ENCODE measurements at regions not wholly inside any gene's neighbourhood (a gene's known extent, or its start where the extent isn't known, plus 50 kb on each side); places are given as distances from the start of the nearest gene placed in this dataset.

GRCh38 chr16:17590711-17591654, 120.2 kb upstream of the XYLT1 start:
- DNase-seq (ENCODE audit: low read depth): peak; percentile 25

- no peak for DNase-seq (ENCODE audit: low read depth)
These were observed 119.1 kb upstream of the XYLT1 start for GRCh38 chr16:17589898-17590297.

DNA sequence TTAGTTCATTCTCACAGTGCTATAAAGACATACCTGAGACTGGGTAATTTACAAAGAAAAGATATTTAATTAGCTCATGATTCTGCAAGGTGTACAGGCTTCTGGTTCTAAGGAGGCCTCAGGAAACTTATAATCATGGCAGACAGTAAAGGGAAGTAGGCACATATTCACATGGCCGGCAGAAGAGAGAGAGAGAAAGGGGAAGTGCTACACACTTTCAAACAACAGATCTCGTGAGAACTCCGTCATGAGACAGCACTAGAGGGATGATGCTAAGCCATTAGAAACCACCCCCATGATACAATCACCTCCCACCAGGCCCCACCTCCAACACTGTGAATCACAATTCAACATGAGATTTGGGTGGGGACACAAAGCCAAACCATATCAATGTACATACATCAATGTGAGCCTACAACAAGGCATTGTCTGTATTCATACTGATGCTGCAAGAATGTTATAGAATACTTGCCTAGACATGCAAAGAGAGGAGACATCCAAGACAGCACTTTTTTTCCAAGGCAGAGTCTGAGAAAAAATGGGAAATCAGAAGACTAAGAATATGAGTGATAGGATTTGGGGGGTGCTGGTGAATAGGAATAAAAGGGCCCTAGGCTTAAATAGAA, 114.8 kb upstream of the XYLT1 start:
- no peak for DNase-seq (ENCODE audit: low read depth)

- peak; percentile 6 for DNase-seq (ENCODE audit: low read depth)
These were observed 108.5 kb upstream of the XYLT1 start for GRCh38 chr16:17578981-17579874.

GRCh38 chr16:17574256-17574655, 103.5 kb upstream of the XYLT1 start:
- no peak for DNase-seq (ENCODE audit: low read depth)

- no peak for DNase-seq (ENCODE audit: low read depth)
These were observed 101.4 kb upstream of the XYLT1 start for GRCh38 chr16:17572145-17572544.

GRCh38 chr16:17571499-17572093, 100.8 kb upstream of the XYLT1 start:
- DNase-seq (ENCODE audit: low read depth): no peak

DNA sequence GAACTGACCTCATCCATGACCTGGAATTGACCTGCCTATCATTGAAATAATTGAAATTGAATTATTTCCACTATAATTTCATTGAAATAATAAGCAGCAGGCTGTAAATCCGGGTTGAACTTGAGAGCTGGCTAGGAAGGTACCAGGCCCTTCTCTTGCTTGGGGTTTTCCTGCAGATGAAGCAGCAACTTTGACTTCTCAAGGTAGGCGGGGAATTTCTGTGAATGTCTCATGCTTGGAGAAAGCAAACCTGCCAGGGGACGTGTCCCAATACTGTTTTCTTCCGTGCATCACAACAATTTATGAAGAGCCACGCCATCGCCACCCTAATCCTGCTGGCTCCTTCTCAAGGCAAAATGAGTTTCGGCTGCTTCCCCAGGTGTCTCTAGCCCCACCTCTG, 97.5 kb upstream of the XYLT1 start:
- no peak for DNase-seq (ENCODE audit: low read depth)

DNA sequence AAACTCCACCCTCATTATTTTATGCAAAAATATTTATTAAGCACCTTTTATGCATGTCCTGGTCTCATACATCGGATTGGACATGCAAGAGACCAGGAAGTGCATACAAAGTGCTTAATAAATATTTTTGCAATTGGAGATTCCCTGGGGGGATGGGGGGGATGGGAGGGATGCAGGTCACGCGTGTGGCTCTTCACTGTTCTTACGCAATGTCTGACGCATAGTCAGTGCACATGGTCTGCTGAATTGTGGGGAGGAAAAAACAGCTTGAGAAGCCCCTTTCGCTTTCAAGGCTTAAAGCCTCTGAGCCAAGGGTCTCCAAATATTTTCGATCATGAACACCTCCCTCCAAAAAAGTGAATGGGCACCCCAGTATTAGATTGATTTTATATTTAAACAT, 96.7 kb upstream of the XYLT1 start:
- DNase-seq (ENCODE audit: low read depth): no peak

- DNase-seq (ENCODE audit: low read depth): no peak
These were observed 96.1 kb upstream of the XYLT1 start for GRCh38 chr16:17566656-17567450.

GRCh38 chr16:17566075-17566474, 95.3 kb upstream of the XYLT1 start:
- no peak for DNase-seq (ENCODE audit: low read depth)

DNA sequence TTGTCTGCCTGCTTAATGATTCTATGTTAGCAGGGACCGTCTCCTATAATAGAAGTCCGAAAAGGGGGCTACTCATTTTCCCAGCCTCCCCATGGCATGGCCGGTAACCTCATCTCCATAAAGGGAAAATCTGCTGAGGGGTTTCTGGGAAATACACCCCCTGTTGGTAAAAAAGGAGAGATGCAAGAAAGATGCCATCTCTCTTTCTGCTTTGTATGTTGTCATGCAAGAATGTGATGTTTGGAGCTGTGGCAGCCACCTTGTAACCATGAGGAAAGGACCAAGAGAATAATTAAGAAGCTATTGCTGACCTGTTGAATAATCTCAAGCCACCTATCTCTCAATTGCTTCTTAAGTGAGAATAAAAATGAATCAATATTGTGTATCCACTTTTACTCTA, 94.8 kb upstream of the XYLT1 start:
- no peak for DNase-seq (ENCODE audit: low read depth)

DNA sequence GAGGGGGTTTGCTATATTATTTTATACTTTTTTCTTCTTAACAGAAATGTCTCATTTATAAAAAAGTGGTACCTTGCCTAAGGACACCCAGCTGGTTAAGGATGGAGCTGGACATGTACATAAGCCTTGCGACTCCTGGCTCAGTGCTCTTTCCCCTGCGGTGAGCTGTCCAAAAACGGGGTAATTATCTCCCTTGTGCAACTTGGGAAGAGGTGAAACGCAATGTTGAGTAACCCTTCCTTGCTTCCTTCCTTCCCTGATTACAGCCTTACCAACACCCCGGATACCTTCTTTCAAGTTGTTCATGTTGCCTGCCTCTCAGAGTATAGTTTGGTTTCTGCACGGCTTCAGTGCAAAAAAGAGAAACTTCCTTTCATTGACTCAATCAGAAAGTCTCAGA, 94.1 kb upstream of the XYLT1 start:
- DNase-seq (ENCODE audit: low read depth): no peak

DNA sequence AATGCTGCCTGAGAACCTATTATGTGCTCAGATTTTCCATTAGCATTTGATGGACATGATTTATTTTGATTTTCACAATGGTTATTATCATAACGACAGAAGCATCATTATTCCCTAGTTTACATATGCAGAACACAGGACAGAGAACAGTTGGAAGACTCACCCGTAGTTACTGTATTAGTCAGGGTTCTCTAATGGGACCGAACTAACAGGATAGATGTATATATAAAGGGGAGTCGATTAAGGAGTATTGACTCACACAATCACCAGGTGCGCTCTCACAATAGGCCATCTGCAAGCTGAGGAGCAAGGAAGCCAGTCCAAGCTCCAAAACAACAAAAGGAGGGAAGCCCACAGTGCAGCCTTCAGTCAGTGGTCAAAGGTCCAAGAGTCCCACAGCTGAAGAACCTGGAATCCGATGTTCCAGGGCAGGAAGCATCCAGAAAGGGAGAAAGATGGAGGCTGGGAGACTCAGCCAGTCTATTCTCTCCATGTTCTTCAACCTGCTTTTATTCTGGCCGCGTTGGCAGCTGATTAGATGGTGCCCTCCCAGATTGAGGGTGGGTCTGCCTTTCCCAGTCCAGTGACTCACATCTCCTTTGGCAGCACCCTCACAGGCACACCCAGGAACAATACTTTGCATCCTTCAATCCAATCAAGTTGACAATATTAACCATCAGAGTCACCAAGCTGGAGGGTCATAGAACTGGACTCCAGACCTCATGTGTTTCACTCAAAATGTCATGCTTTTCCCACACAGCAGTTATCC, 92.7 kb upstream of the XYLT1 start:
- DNase-seq (ENCODE audit: low read depth): no peak

GRCh38 chr16:17561056-17561455, 90.3 kb upstream of the XYLT1 start:
- no peak for DNase-seq (ENCODE audit: low read depth)

- no peak for DNase-seq (ENCODE audit: low read depth)
These were observed 89.8 kb upstream of the XYLT1 start for GRCh38 chr16:17560548-17560947.

DNA sequence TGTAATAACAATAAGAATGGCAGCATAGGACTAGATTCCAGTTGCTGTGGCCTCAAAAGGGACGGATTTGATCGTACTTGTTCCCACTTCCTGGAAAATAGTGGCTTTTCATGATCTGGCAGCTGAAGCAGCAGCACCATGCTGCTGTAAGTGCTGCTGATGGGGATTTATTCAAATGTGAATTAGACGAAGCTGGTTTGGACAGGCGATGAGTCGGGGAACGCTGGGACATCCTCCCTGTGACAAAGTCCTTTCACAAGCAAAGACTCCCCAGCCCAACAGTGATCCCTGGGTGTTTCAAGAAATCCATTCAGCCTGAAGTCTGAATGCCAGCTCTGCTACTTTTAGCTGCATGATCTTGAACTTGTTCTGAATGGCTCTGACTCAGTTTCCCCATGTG, 88.6 kb upstream of the XYLT1 start:
- DNase-seq (ENCODE audit: low read depth): no peak

- DNase-seq (ENCODE audit: low read depth): no peak
These were observed 87.2 kb upstream of the XYLT1 start for GRCh38 chr16:17557949-17558348.

DNA sequence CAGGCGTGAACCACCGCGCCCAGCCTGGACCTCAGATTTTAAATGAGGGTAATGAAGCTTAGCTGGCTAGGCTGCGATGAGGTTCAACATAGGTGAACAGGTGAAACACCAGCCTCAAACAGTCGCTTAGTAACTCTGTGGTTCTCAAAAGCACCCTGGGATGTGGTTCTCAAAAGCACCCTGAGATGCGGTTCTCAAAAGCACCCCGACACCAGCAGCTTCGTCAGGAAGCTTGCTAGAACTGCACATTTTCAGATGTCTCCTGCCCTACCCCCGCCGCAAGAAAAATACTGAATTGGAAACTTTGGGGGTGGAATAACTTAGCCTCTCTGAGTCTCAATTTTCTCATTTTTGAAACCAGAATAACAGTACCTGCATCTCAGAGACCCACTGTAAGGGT, 86.7 kb upstream of the XYLT1 start:
- DNase-seq (ENCODE audit: low read depth): no peak

GRCh38 chr16:17556276-17557052, 85.7 kb upstream of the XYLT1 start:
- no peak for DNase-seq (ENCODE audit: low read depth)
